GM12864 (cell line): ENCODE measurements at regions not wholly inside any gene's neighbourhood (a gene's known extent, or its start where the extent isn't known, plus 50 kb on each side); places are given as distances from the start of the nearest gene placed in this dataset.
A peak's percentile ranks its signal among the peaks of the same experiment; 100 is the strongest.

Experiments
- DNase-seq: peaks from one replicate; pipeline ENCODE4 v3.0.0-alpha.2; 2011; ENCODE audit warnings: low read depth
- H3K4me3 ChIP-seq: 2 replicates; pipeline ENCODE4 v1.5.1; 2011; ENCODE audit warnings: mild to moderate bottlenecking, low read depth, low read length, control low read depth
- TF ChIP-seq, protein P1 (sequence below): IDR thresholded peaks from 2 replicates; pipeline ENCODE4 v1.5.1; 2011; ENCODE audit warnings: low read depth, mild to moderate bottlenecking, moderate library complexity, low read length, control low read depth, inconsistent platforms; ENCODE audit errors: missing control alignments

DNA sequence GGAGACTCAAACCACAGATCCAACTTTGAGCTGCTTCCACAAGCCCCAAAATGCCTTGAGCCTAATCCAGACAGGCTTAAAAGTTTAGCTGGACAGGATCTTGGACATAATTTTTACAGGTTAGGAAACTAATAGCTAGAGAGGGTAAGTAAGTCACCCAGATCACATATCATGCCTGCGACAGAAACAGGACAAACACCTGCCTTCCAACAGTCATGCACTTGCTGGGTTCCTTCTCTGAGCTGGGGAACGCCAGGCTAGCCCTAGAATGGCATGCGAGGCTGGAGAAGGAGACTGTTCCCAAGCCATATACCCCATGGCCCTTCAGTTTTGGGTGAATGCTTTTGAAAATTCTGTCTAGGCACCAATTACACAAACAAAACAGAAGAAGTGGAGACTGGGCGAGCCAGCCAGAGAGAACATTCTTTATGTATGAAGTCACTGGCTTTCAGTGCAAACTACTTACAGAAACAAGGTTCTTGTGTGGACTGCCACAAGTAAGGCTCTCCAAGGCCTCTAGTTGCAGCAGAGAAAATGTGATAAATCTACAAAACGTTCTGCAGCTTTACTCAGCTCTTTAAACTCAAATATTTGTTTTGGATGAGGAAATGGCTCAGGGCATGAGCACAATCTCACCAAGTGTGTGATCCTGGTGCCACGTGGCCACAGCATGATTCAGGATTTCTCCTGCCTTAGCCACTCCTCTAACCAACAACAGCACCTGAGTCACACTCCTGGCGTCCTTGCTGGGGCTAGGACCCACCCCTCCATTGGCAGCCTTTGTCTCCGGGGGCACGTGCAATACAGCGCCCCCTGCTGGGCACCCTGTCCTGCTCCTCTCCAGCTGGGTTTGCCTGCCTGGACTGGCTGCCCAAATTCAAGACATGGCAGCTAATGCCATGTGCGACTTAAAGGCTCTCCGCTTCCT lies 73.4 kb upstream of the UBL3 start:
- no peak overlapping the region for H3K4me3 ChIP-seq
- TF ChIP-seq, protein P1, sequence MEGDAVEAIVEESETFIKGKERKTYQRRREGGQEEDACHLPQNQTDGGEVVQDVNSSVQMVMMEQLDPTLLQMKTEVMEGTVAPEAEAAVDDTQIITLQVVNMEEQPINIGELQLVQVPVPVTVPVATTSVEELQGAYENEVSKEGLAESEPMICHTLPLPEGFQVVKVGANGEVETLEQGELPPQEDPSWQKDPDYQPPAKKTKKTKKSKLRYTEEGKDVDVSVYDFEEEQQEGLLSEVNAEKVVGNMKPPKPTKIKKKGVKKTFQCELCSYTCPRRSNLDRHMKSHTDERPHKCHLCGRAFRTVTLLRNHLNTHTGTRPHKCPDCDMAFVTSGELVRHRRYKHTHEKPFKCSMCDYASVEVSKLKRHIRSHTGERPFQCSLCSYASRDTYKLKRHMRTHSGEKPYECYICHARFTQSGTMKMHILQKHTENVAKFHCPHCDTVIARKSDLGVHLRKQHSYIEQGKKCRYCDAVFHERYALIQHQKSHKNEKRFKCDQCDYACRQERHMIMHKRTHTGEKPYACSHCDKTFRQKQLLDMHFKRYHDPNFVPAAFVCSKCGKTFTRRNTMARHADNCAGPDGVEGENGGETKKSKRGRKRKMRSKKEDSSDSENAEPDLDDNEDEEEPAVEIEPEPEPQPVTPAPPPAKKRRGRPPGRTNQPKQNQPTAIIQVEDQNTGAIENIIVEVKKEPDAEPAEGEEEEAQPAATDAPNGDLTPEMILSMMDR: peak; percentile 94
- DNase-seq: no peak

DNA sequence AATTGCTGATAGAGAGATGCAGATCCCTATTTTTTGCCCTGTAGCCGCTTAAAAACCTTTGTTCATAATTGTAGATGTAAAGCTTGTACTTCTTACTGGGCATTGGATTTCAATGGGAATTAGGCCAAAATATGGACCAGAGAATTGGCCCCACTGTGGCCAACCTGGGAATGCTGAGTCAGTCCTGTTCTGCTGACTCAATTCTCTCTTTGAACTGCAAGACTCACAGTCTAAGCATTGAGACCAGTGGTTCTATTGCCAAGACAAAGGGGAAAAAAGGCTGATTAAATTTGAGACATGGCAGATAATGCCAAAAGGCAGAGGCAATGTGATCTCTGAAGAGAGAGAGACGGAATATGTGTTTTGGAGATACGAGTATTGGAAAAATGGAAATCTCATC lies 72.5 kb upstream of the UBL3 start:
- no peak overlapping the region for H3K4me3 ChIP-seq
- no peak for DNase-seq
- TF ChIP-seq, protein P1: no peak

DNA sequence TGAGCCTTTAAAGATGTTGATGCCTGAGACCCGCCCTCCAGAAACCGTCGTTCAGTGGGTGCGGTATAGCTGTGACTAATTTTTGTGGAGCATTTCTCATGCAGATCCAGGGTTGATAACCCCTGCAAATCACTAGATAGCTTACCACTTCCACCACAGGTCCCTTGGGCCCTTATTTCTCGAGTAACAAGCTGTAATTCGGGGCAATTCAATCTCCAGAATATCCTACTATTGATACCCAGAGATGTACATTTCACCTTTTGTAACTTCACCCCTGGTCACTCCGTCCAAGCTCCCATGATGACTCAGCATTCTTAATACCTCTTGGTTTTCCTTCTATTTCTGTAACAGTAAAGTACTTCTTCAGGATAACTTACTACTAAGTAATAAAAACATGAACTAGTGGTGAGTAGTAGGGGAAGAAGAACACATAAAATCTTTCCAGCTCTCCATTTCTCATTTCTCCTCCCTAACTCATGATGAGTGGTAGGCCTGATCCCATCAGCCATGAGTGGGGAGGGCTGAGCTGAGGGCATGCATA lies 71.9 kb upstream of the UBL3 start:
- DNase-seq: no peak
- TF ChIP-seq, protein P1: no peak
- H3K4me3 ChIP-seq: no peak overlapping the region

DNA sequence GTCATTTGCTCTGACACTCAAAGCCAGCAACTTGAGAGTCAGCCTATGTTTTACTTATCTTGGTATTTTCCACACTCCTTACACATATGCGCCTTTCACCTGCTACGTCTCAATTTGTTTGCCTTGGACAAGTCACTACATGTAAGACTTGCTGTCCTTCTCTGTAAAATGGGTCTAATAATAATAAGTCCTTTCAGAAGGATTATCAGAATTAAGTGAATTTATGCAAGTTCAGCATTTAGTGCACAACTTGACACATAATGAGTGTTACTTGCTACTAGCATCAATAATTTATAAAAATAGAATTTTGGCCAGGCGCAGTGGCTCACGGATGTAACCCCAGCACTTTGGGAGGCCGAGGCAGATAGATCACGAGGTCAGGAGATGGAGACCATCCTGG lies 71.1 kb upstream of the UBL3 start:
- no peak overlapping the region for H3K4me3 ChIP-seq
- DNase-seq: no peak
- TF ChIP-seq, protein P1: no peak

DNA sequence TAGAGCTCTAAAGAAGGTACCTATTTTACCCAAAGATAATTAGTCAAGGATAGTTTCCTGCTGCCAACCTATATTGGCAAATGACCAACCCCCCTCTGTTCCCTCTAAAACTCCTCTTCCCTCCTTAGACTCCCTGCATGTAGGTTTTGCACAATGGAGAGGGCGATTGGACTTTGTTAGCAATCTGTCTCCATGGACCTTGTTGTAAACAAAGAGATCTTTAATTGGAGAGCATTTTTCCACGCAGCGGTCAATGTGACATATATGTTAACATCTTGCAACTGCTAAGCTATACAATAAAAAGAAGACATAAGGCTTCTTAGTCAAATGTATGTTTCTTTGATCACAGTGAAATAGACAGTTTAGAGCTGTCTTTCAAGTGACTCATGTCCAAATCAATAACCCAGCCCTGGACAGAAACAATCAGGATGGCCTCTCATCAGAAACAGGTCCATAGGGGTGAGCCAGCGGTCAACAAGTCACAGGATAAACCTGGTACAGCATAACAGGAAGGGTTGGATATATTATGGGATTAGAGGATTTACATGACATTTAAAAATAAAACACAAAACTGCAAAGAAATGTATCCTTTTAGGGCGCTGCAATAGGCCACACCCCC lies 69.7 kb upstream of the UBL3 start:
- H3K4me3 ChIP-seq: no peak overlapping the region
- DNase-seq: no peak
- TF ChIP-seq, protein P1: no peak

DNA sequence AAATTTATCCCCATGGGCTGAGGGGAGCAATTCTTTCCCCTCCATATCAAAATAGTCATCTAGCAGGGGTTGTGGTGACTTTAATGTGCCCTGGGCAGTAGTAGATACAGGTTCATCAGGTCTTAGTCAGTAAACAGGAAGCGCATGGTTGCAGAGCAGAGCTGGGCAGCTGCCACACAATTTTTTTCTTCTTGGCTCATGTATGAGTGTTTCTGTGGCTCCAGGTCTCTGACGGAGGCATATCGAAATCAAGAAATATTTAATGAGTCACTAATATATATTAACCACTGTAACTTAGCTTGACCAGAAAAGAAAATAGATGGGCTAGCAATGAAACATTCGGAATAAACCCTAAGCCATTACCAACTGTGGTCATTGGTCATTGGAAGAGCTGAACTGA lies 68.4 kb upstream of the UBL3 start:
- TF ChIP-seq, protein P1: no peak
- no peak for DNase-seq
- H3K4me3 ChIP-seq: no peak overlapping the region
